Small intestine (tissue), 7 donors: ENCODE measurements at regions not wholly inside any gene's neighbourhood (a gene's known extent, or its start where the extent isn't known, plus 50 kb on each side); places are given as distances from the start of the nearest gene placed in this dataset.
A peak's percentile ranks its signal among the peaks of the same experiment; 100 is the strongest.

Experiments
- DNase-seq, 2 donors: peaks; one replicate each; pipeline versions ENCODE4 v3.0.0 to v3.0.0-alpha.2; 2013
- FAIRE-seq: peaks from 2 replicates; lab custom pipeline; 2012; peaks lifted over from hg19 to GRCh38; lab: Jason Lieb, UNC
- H3K27ac ChIP-seq, 3 donors: one replicate each; pipeline ENCODE4 v1.5.1; 2013; ENCODE audit warnings: low read length in 2 of 3, mild to moderate bottlenecking in 2 of 3, control low read depth in 1 of 3, inconsistent platforms in 1 of 3, low read depth in 1 of 3, moderate library complexity in 1 of 3
- H3K27me3 ChIP-seq, 3 donors: one replicate each; pipeline ENCODE4 v1.6.1; 2013; ENCODE audit warnings: low read length in 3 of 3, inconsistent platforms in 1 of 3; ENCODE audit not compliant: control insufficient read depth in 3 of 3, insufficient read depth in 3 of 3
- H3K36me3 ChIP-seq, 3 donors: one replicate each; pipeline ENCODE4 v1.6.1; 2013; ENCODE audit warnings: low read length in 3 of 3, inconsistent platforms in 1 of 3, low read depth in 1 of 3, mild to moderate bottlenecking in 1 of 3, moderate library complexity in 1 of 3; ENCODE audit not compliant: control insufficient read depth in 3 of 3, insufficient read depth in 2 of 3
- H3K4me1 ChIP-seq, 3 donors: one replicate each; pipeline ENCODE4 v1.6.1; 2013; ENCODE audit warnings: low read length in 2 of 3, inconsistent platforms in 1 of 3, low read depth in 1 of 3, mild to moderate bottlenecking in 1 of 3, moderate library complexity in 1 of 3; ENCODE audit not compliant: control insufficient read depth in 3 of 3, insufficient read depth in 2 of 3
- H3K4me3 ChIP-seq, 3 donors: one replicate each; pipeline ENCODE4 v1.5.1; 2013; ENCODE audit warnings: low read length in 3 of 3, control low read depth in 1 of 3, inconsistent platforms in 1 of 3, low read depth in 1 of 3, mild to moderate bottlenecking in 1 of 3, moderate library complexity in 1 of 3
- H3K9me3 ChIP-seq, 2 donors: one replicate each; pipeline ENCODE4 v1.6.1; 2013; ENCODE audit warnings: low read depth in 1 of 2, low read length in 1 of 2; ENCODE audit not compliant: control insufficient read depth in 2 of 2, insufficient read depth in 1 of 2
- WGBS, 3 donors: extraction: QIAGEN DNeasy Blood & Tissue Kit; methylation state at CpG; one replicate each; pipeline ENCODE4 v1.1.7; 2013; 5-methylcytosine and 5-hydroxymethylcytosine counted together
- donor health status: healthy with polysubstance abuse.
- donor health status: control.
- donor health status: control.
- donor health status: Bipolar disorder and iron deficiency.
- donor health status: healthy.

DNA sequence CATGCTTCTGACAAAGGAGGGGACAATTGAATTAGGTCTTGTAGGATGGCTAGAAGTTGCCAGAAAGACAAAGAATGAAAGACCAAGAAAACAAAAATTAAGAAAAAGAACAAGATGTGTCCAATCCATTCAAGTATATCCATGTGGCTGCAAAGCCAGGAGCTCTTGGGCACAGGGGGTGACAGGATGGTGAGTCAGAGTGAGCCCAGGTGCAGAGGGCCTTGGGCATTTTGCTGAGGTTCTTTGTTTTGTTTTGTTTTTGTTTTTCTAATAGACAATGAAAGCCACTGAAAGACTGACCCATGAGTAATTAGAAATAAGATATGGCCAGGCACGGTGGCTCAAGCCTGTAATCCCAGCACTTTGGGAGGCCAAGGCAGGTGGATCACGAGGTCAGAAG, 104.6 kb upstream of the KLHL29 start:
- no peak for FAIRE-seq

DNA sequence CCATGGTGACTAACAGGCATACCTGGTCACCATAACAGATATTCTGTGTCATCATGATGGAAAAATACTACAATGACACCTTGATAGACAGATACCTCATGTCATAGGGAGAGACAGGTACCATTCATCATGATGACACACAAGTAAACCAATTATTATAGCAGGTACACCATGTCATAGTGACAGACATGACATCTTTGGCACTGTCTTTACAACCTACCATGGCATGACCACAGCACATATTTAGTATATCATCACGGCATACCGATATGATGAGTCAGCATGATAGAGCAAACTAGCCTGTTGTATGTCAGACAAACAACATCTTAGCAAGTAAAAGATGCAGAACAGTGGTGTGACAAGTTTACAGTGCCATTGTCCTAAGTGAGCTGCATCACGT, 101.3 kb upstream of the KLHL29 start:
- H3K36me3 ChIP-seq, result no peaks in the 10 kb centered on the region
- no peaks in the 10 kb centered on the region for H3K9me3 ChIP-seq
- H3K27ac ChIP-seq, result no peak overlapping the region
- no peak for DNase-seq
- no peaks in the 10 kb centered on the region for H3K27me3 ChIP-seq
- peaks cover 0 to 4% (median 0%) of the 10 kb centered on the region in 3 donors for H3K4me1 ChIP-seq
- 52 to 78% (median 68%) methylated on average over 3 of the region's 3 CpGs for WGBS, 3 donors
- no peak overlapping the region for H3K4me3 ChIP-seq
- no peak for FAIRE-seq

More for the DNA sequence above, 104.6 kb upstream of the KLHL29 start:
- WGBS, 3 donors, result 89 to 94% (median 91%) methylated on average over 2 of the region's 2 CpGs
- Histone ChIP-seq H3K4me1 (no peaks in the 10 kb centered on the region), H3K36me3 (no peaks in the 10 kb centered on the region), H3K9me3 (no peaks in the 10 kb centered on the region), H3K27me3 (peaks cover 0 to 3% (median 0%) of the 10 kb centered on the region in 3 donors), H3K27ac (no peak overlapping the region), H3K4me3 (no peak overlapping the region)
- DNase-seq, result no peak

DNA sequence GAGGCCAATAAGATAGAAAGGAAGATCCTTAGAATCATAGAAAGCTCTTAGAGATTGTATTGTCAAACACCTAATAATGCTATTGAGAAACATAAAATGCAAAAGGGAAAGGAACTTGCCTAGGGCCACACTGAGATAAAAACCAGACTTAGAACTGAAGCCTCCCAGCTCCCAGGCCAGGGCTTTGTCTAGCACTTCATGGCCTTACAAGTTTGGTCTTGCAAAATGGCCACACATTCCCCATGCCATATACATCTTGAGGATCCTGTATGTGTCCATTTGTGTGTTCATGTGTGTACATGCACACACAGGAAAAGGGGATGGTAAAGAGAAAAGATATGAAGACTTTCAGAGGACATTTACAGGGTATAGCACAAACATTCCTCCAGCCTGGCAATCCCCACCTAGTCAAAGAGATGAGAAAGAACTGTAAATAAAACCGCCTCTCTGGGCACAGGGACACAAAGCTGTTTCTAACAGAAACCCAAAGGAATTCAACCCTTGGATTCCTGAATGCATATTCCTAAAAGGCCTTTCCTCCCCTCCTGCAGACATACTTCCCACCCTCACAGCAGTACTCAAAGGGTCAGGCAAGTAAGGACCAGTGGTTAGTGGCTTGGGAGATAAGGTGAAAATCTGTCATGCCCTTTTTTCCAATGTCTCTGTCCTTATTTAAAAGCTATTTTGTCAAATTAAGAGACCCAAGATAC, 99.7 kb upstream of the KLHL29 start:
- Histone ChIP-seq H3K27ac (no peak overlapping the region), H3K4me1 (peaks cover 0 to 4% (median 0%) of the 10 kb centered on the region in 3 donors), H3K27me3 (no peaks in the 10 kb centered on the region), H3K4me3 (no peak overlapping the region), H3K9me3 (no peaks in the 10 kb centered on the region), H3K36me3 (no peaks in the 10 kb centered on the region)
- DNase-seq (no peak), FAIRE-seq (no peak)
- 69 to 100% (median 81%) methylated on average over 1 of the region's 1 CpG for WGBS, 3 donors

DNA sequence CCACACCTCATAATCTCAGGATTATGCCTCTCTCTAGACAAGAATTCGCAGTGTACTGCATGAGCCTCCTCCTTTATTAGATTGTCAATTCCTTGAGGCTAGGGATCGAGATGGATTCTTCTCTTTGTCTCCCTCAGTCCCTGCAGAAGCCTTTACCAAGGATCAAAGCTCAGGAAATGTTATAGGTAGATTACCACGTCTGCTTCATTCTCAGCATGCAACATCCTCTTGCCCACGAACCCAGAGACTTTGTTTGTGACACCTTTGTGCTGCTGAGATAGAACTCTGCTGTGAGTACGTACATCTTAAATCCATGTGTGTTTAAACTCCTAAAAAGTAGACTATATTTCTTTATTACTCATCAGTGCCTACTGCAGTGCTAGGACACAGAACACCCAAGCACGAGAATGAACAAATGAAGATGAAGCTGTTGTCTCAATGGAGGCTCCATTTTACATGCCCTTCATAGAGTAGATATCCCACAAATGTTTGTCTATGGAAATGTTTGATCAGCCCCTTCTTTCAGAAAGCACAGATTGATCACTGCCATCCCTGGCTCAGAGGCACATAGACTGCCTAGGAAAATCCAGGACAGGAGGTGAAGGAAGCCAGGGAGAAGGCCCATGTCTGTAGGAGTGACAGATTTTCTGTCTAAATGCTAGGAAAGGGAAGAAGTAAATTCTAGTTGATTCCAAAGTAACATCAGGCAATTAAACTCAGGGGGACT, 98.8 kb upstream of the KLHL29 start:
- WGBS, 3 donors, result 68 to 76% (median 73%) methylated on average over 6 of the region's 6 CpGs
- Histone ChIP-seq H3K4me3 (no peak overlapping the region), H3K4me1 (peaks cover 0 to 4% (median 0%) of the 10 kb centered on the region in 3 donors), H3K36me3 (no peaks in the 10 kb centered on the region), H3K27ac (peak overlapping the region in 2 of 3 donors; percentile 19 to 51), H3K9me3 (no peaks in the 10 kb centered on the region), H3K27me3 (no peaks in the 10 kb centered on the region)
- DNase-seq (no peak), FAIRE-seq (no peak)

DNA sequence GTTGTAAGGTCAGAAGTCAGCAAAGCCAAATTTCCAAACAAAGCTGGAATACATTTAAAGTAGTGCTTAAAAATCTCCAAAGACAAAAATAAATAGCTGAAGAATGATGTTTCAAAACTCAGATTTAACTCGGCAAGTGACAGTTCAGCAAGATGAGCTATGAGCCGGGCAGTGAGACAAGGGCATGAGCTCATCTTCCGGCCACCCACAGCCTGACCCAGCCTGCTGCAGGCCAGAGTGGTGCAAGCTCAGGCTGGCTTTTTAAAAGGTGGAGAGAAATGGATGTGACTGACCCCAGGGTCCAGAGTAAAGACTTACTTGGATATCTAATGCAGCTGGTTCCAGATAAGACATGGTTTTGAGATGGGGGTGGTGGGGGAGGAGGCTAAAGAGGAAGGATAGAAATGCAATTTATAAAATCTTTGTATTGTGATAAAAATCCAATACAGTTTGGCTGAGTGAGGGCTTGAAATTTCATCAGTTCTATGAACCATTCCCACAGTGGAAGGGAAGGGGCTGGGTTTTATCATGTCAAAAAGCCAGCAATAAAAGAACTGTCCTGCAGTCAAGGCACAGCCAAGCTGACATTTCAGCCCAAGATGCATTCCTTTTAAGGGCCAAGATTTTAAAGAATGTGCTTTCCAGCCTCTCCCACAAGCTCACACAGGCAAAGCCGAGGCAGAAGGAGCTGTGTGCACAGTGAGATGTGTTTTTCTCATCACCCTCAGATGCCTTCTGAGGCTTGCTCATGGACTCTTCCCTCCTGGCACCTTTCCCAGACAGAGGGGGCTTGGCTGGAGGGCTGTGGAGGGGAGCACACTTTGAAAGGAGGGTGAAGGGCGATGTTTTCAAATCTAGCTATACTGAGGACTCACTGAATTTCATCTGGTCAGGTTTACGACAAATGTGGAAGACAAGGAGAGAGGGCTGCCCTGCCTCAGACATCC, 97.9 kb upstream of the KLHL29 start:
- 61 to 80% (median 68%) methylated on average over 6 of the region's 6 CpGs for WGBS, 3 donors
- H3K27ac ChIP-seq, result peak overlapping the region in 2 of 3 donors; percentile 47 to 51
- DNase-seq (peak in 1 of 2 donors; percentile 8), FAIRE-seq (no peak)
- no peaks in the 10 kb centered on the region for H3K27me3 ChIP-seq
- no peak overlapping the region for H3K4me3 ChIP-seq
- H3K4me1 ChIP-seq, result peaks cover 0 to 4% (median 0%) of the 10 kb centered on the region in 3 donors
- H3K36me3 ChIP-seq, result no peaks in the 10 kb centered on the region
- H3K9me3 ChIP-seq, result no peaks in the 10 kb centered on the region

DNA sequence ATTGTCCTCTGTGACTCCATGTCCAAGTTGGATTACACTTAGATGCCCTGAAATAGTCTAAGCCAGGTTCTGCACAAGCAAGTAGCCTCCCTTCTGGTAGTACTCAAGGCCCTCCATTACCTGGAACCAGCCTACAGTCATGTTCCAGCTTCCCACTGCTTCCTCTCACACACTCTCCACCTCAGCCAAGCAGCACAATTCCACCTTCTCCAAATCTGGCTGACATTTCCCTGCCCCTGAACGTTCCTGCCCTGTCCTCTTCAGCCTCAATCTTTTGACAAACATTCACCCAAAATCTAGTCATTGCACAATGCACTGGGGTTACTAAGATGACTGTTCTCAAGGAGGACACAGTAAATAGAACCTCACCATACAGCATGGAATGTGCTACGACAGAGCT, 95.3 kb upstream of the KLHL29 start:
- no peaks in the 10 kb centered on the region for H3K9me3 ChIP-seq
- FAIRE-seq, result no peak
- no peaks in the 10 kb centered on the region for H3K36me3 ChIP-seq
- H3K27me3 ChIP-seq, result peaks cover 0 to 3% (median 0%) of the 10 kb centered on the region in 3 donors
- no peak overlapping the region for H3K4me3 ChIP-seq
- H3K27ac ChIP-seq, result no peak overlapping the region
- 72 to 76% (median 74%) methylated on average over 2 of the region's 2 CpGs for WGBS, 3 donors
- DNase-seq, result no peak
- H3K4me1 ChIP-seq, result peaks cover 0 to 4% (median 3%) of the 10 kb centered on the region in 3 donors

DNA sequence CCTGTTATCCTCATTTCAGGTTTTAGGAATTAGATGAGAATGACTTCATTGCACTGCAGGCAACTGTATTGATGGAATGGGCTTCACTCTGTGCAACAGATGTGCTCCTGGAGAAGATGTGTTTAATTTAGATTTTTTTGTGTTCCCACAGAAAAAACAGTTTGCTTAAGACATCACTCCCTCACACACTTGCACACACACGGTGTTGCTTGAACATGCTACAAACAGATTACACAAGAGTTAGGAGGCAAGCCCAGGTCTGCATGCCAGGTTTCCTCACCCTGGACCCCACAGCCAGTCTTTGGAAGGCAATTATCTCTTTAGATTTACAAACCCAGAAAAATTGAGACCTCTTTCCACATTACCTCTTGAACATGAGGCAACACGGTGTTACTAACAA, 93.7 kb upstream of the KLHL29 start:
- no peaks in the 10 kb centered on the region for H3K9me3 ChIP-seq
- H3K27ac ChIP-seq, result no peak overlapping the region
- no peak for FAIRE-seq
- H3K4me3 ChIP-seq, result no peak overlapping the region
- no peak for DNase-seq
- 68 to 84% (median 77%) methylated on average over 2 of the region's 2 CpGs for WGBS, 3 donors
- no peaks in the 10 kb centered on the region for H3K36me3 ChIP-seq
- peaks cover 0 to 3% (median 0%) of the 10 kb centered on the region in 3 donors for H3K27me3 ChIP-seq
- peaks cover 0 to 4% (median 3%) of the 10 kb centered on the region in 3 donors for H3K4me1 ChIP-seq

DNA sequence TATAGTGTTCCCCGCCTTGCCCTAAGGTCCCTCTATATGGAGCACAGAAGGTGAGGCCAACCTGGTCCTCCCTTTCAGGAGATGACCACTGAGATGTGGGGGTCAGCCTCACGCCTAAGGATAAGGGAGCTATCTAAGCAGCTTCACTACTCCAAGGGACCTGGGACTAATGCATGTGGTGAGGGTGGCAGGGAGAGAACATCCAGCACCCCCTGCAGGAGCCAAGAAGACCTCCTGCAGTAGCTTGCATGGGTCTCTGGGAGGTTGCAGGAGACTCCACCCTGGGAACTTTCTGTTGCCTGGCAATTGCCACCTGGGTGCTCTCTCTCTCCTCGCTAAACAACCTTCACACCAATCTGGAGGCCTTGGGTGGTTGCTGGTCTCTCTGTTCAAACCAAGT, 93.0 kb upstream of the KLHL29 start:
- FAIRE-seq (no peak), DNase-seq (peak in 1 of 2 donors; percentile 8)

More for the DNA sequence above, 93.0 kb upstream of the KLHL29 start:
- H3K9me3 ChIP-seq, result no peaks in the 10 kb centered on the region
- peaks cover 0 to 3% (median 0%) of the 10 kb centered on the region in 3 donors for H3K4me1 ChIP-seq
- H3K27me3 ChIP-seq, result peaks cover 0 to 7% (median 0%) of the 10 kb centered on the region in 3 donors
- WGBS, 3 donors, result 83 to 96% (median 86%) methylated on average over 3 of the region's 3 CpGs
- H3K4me3 ChIP-seq, result no peak overlapping the region
- H3K27ac ChIP-seq, result no peak overlapping the region
- no peaks in the 10 kb centered on the region for H3K36me3 ChIP-seq
